NCI-H2029 (cell line): ENCODE measurements at regions not wholly inside any gene's neighbourhood (a gene's known extent, or its start where the extent isn't known, plus 50 kb on each side); places are given as distances from the start of the nearest gene placed in this dataset.
"Not testable (repeated sequence)": the region's sequence is repeated elsewhere in the genome, so short reads cannot be mapped to it uniquely, and the experiment has no call there.

Experiments
- DNase-seq: peaks from one replicate; lab custom pipeline; 2025; lab: John Stamatoyannopoulos, UW

GRCh38 chr14:105621479-105622328 lies 95.3 kb downstream of the TMEM121 start:
- not testable (repeated sequence) for DNase-seq

- DNase-seq = no peak
Measured at GRCh38 chr14:105622329-105622955, 96.1 kb downstream of the TMEM121 start.

GRCh38 chr14:105623178-105623577 lies 96.8 kb downstream of the TMEM121 start:
- not testable (repeated sequence) for DNase-seq

GRCh38 chr14:105624346-105624745 lies 98.0 kb downstream of the TMEM121 start:
- DNase-seq = not testable (repeated sequence)

- DNase-seq = not testable (repeated sequence)
Measured at GRCh38 chr14:105624749-105625434, 98.5 kb downstream of the TMEM121 start.

- DNase-seq = not testable (repeated sequence)
Measured at GRCh38 chr14:105625448-105625847, 99.1 kb downstream of the TMEM121 start.

- DNase-seq = not testable (repeated sequence)
Measured at GRCh38 chr14:105626111-105626510, 99.7 kb downstream of the TMEM121 start.

GRCh38 chr14:105626651-105627050 lies 100.3 kb downstream of the TMEM121 start:
- not testable (repeated sequence) for DNase-seq

GRCh38 chr14:105627287-105627686 lies 100.9 kb downstream of the TMEM121 start:
- not testable (repeated sequence) for DNase-seq

GRCh38 chr14:105627701-105628100 lies 101.3 kb downstream of the TMEM121 start:
- no peak for DNase-seq

GRCh38 chr14:105628126-105628525 lies 101.7 kb downstream of the TMEM121 start:
- DNase-seq = not testable (repeated sequence)

- not testable (repeated sequence) for DNase-seq
Measured at GRCh38 chr14:105628531-105629067, 102.2 kb downstream of the TMEM121 start.

- not testable (repeated sequence) for DNase-seq
Measured at GRCh38 chr14:105629091-105629885, 102.9 kb downstream of the TMEM121 start.

GRCh38 chr14:105629886-105630215 lies 103.5 kb downstream of the TMEM121 start:
- DNase-seq = no peak

- not testable (repeated sequence) for DNase-seq
Measured at GRCh38 chr14:105630293-105630934, 104.0 kb downstream of the TMEM121 start.

- not testable (repeated sequence) for DNase-seq
Measured at GRCh38 chr14:105630935-105631779, 104.8 kb downstream of the TMEM121 start.

- no peak for DNase-seq
Measured at GRCh38 chr14:105632010-105632409, 105.6 kb downstream of the TMEM121 start.

- DNase-seq = not testable (repeated sequence)
Measured at GRCh38 chr14:105633596-105633995, 107.2 kb downstream of the TMEM121 start.

GRCh38 chr14:105635560-105635959 lies 109.2 kb downstream of the TMEM121 start:
- DNase-seq = no peak

- not testable (repeated sequence) for DNase-seq
Measured at GRCh38 chr14:105636021-105636420, 109.6 kb downstream of the TMEM121 start.
